HepG2 (cell line): ENCODE measurements at regions not wholly inside any gene's neighbourhood (a gene's known extent, or its start where the extent isn't known, plus 50 kb on each side); places are given as distances from the start of the nearest gene placed in this dataset.
A peak's percentile ranks its signal among the peaks of the same experiment; 100 is the strongest.

ENCODE experiments used
- CEBPG ChIP-seq: IDR thresholded peaks from 2 replicates; pipeline ENCODE4 v1.6.1; 2016
- FOXJ3 ChIP-seq: sonication (generic); formaldehyde crosslinking; IDR thresholded peaks from 2 replicates; pipeline ENCODE4 v1.4.0; 2020; ENCODE audit warnings: missing genetic modification reagents, mild to moderate bottlenecking, borderline replicate concordance
- FOXK1 ChIP-seq: sonication (generic); formaldehyde crosslinking; IDR thresholded peaks from 2 replicates; pipeline ENCODE4 v1.4.0; 2020; ENCODE audit warnings: low read depth, missing genetic modification reagents, borderline replicate concordance
- FOXP1 ChIP-seq, 2 experiments: fragments of 450-650 bp in 1 of 2; IDR thresholded peaks; 2 replicates each; pipeline ENCODE4 v1.6.1; 2017 to 2018; ENCODE audit warnings: antibody characterized with exemption in 1 of 2
- HNF4A ChIP-seq: sonication (generic); formaldehyde crosslinking; IDR thresholded peaks from 2 replicates; pipeline ENCODE4 v1.4.0; 2020; ENCODE audit warnings: missing genetic modification reagents
- IRF2 ChIP-seq: IDR thresholded peaks from 2 replicates; pipeline ENCODE4 v1.6.1; 2018; ENCODE audit warnings: missing genetic modification reagents, missing compliant biosample characterization
- KLF6 ChIP-seq: IDR thresholded peaks from 2 replicates; pipeline ENCODE4 v1.8.0; 2016; ENCODE audit warnings: missing biosample characterization, missing genetic modification reagents
- LCORL ChIP-seq, 2 experiments: fragments of 450-650 bp in 1 of 2; sonication (generic) in 1 of 2; formaldehyde crosslinking in 1 of 2; IDR thresholded peaks; 2 replicates each; pipeline versions ENCODE4 v1.5.0 to v1.6.1; 2017 to 2020; ENCODE audit warnings: antibody characterized with exemption in 1 of 2, missing genetic modification reagents in 1 of 2
- MEIS2 ChIP-seq: sonication (generic); formaldehyde crosslinking; IDR thresholded peaks from 2 replicates; pipeline ENCODE4 v1.9.0; 2021; ENCODE audit warnings: mild to moderate bottlenecking, missing genetic modification reagents
- MIXL1 ChIP-seq: IDR thresholded peaks from 2 replicates; pipeline ENCODE4 v1.6.1; 2016
- SMYD3 ChIP-seq: sonication (generic); formaldehyde crosslinking; IDR thresholded peaks from 2 replicates; pipeline ENCODE4 v1.8.1; 2023; ENCODE audit warnings: mild to moderate bottlenecking, missing genetic modification reagents
- SUZ12 ChIP-seq: fragments of 150-350 bp; IDR thresholded peaks from 2 replicates; pipeline ENCODE4 v1.6.1; 2014; ENCODE audit warnings: low read depth, low read length
- TBX2 ChIP-seq: sonication (generic); formaldehyde crosslinking; IDR thresholded peaks from 2 replicates; pipeline ENCODE4 v1.5.0; 2020; ENCODE audit warnings: missing genetic modification reagents, mild to moderate bottlenecking, borderline replicate concordance
- TEAD2 ChIP-seq: sonication (generic); formaldehyde crosslinking; IDR thresholded peaks from 2 replicates; pipeline ENCODE4 v1.9.0; 2021; ENCODE audit warnings: missing genetic modification reagents
- ZBTB3 ChIP-seq: sonication (generic); formaldehyde crosslinking; IDR thresholded peaks from 2 replicates; pipeline ENCODE4 v1.4.0; 2020; ENCODE audit warnings: low read depth, mild to moderate bottlenecking, moderate library complexity, missing genetic modification reagents, borderline replicate concordance
- ZFP36 ChIP-seq: fragments of 150-350 bp; IDR thresholded peaks from 2 replicates; pipeline ENCODE4 v1.6.1; 2018; ENCODE audit warnings: borderline replicate concordance, low read length, low read depth; ENCODE audit not compliant: partially characterized antibody
- ZNF205 ChIP-seq: IDR thresholded peaks from 2 replicates; pipeline ENCODE4 v1.6.1; 2018; ENCODE audit warnings: missing biosample characterization, missing genetic modification reagents
- ZNF329 ChIP-seq: sonication (generic); formaldehyde crosslinking; IDR thresholded peaks from 2 replicates; pipeline ENCODE4 v1.9.0; 2021; ENCODE audit warnings: low read depth, mild to moderate bottlenecking, missing genetic modification reagents
- ZNF331 ChIP-seq: sonication (generic); formaldehyde crosslinking; IDR thresholded peaks from 2 replicates; pipeline ENCODE4 v1.4.0; 2020; ENCODE audit warnings: missing genetic modification reagents
- TF ChIP-seq, protein P1 (sequence below): fragments of 450-650 bp; IDR thresholded peaks from 2 replicates; pipeline ENCODE4 v1.6.1; 2016
- TF ChIP-seq, protein P2 (sequence below): sonication (generic); formaldehyde crosslinking; IDR thresholded peaks from 2 replicates; pipeline ENCODE4 v1.4.0; 2020; ENCODE audit warnings: low read depth, missing genetic modification reagents
- TF ChIP-seq, protein P3 (sequence below): IDR thresholded peaks from 2 replicates; pipeline ENCODE4 v1.6.1; 2012; ENCODE audit warnings: inconsistent platforms
- TF ChIP-seq, protein P4 (sequence below): sonication (generic); formaldehyde crosslinking; IDR thresholded peaks from 2 replicates; pipeline ENCODE4 v1.4.0; 2020; ENCODE audit warnings: missing genetic modification reagents, mild to moderate bottlenecking, borderline replicate concordance

DNA sequence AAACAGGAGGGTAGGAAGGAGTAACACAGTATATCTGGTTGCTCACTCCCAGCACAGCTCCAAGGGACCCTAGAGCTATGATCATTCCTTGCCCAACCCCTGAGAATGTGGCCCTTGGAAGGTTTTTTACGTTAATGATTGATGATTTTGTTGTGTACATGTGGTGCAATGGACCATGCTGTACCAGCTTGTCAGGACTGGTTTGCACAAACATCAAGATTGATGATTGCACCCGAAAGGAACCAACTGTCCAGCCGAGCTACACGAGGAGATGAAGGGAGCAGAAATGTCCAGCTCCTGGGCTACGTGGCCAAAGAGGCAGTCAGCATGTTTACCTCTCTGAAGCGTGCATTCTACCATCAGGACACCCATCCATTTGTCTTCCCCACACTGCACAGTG is 83.2 kb upstream of the USP9X start (continued):
- TF ChIP-seq, protein P1, sequence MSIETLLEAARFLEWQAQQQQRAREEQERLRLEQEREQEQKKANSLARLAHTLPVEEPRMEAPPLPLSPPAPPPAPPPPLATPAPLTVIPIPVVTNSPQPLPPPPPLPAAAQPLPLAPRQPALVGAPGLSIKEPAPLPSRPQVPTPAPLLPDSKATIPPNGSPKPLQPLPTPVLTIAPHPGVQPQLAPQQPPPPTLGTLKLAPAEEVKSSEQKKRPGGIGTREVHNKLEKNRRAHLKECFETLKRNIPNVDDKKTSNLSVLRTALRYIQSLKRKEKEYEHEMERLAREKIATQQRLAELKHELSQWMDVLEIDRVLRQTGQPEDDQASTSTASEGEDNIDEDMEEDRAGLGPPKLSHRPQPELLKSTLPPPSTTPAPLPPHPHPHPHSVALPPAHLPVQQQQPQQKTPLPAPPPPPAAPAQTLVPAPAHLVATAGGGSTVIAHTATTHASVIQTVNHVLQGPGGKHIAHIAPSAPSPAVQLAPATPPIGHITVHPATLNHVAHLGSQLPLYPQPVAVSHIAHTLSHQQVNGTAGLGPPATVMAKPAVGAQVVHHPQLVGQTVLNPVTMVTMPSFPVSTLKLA: peak; percentile 29; the same call in 1 of the 2 replicates
- no peak for TF ChIP-seq TEAD2 (CRISPR knock-in tag)
- no peak for TF ChIP-seq SMYD3 (CRISPR knock-in tag)
- TF ChIP-seq MIXL1 (CRISPR knock-in tag): 0 out of 2 replicates have a peak, but pooled peaks have one; percentile 19
- no peak for TF ChIP-seq ZFP36
- TF ChIP-seq FOXP1 (IDR thresholded peaks at IDR 0.05): no peak
- peak; percentile 66 for TF ChIP-seq FOXP1 (CRISPR knock-in tag; IDR thresholded peaks at IDR 0.05)
- TF ChIP-seq, protein P2, sequence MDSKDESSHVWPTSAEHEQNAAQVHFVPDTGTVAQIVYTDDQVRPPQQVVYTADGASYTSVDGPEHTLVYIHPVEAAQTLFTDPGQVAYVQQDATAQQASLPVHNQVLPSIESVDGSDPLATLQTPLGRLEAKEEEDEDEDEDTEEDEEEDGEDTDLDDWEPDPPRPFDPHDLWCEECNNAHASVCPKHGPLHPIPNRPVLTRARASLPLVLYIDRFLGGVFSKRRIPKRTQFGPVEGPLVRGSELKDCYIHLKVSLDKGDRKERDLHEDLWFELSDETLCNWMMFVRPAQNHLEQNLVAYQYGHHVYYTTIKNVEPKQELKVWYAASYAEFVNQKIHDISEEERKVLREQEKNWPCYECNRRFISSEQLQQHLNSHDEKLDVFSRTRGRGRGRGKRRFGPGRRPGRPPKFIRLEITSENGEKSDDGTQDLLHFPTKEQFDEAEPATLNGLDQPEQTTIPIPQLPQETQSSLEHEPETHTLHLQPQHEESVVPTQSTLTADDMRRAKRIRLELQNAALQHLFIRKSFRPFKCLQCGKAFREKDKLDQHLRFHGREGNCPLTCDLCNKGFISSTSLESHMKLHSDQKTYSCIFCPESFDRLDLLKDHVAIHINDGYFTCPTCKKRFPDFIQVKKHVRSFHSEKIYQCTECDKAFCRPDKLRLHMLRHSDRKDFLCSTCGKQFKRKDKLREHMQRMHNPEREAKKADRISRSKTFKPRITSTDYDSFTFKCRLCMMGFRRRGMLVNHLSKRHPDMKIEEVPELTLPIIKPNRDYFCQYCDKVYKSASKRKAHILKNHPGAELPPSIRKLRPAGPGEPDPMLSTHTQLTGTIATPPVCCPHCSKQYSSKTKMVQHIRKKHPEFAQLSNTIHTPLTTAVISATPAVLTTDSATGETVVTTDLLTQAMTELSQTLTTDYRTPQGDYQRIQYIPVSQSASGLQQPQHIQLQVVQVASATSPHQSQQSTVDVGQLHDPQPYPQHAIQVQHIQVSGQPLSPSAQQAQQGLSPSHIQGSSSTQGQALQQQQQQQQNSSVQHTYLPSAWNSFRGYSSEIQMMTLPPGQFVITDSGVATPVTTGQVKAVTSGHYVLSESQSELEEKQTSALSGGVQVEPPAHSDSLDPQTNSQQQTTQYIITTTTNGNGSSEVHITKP (CRISPR knock-in tag): 0 out of 2 replicates have a peak, but pooled peaks have one; percentile 50
- 0 out of 2 replicates have a peak, but pooled peaks have one; percentile 70 for TF ChIP-seq ZBTB3 (CRISPR knock-in tag)
- TF ChIP-seq ZNF331 (CRISPR knock-in tag): peak; percentile 11; the same call in 1 of the 2 replicates
- TF ChIP-seq, protein P3, sequence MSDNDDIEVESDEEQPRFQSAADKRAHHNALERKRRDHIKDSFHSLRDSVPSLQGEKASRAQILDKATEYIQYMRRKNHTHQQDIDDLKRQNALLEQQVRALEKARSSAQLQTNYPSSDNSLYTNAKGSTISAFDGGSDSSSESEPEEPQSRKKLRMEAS: peak; percentile 71; the same call in 1 of the 2 replicates
- TF ChIP-seq ZNF329 (CRISPR knock-in tag): no peak
- TF ChIP-seq HNF4A (CRISPR knock-in tag): peak; percentile 25; the same call in 1 of the 2 replicates
- no peak for TF ChIP-seq SUZ12
- TF ChIP-seq, protein P4, sequence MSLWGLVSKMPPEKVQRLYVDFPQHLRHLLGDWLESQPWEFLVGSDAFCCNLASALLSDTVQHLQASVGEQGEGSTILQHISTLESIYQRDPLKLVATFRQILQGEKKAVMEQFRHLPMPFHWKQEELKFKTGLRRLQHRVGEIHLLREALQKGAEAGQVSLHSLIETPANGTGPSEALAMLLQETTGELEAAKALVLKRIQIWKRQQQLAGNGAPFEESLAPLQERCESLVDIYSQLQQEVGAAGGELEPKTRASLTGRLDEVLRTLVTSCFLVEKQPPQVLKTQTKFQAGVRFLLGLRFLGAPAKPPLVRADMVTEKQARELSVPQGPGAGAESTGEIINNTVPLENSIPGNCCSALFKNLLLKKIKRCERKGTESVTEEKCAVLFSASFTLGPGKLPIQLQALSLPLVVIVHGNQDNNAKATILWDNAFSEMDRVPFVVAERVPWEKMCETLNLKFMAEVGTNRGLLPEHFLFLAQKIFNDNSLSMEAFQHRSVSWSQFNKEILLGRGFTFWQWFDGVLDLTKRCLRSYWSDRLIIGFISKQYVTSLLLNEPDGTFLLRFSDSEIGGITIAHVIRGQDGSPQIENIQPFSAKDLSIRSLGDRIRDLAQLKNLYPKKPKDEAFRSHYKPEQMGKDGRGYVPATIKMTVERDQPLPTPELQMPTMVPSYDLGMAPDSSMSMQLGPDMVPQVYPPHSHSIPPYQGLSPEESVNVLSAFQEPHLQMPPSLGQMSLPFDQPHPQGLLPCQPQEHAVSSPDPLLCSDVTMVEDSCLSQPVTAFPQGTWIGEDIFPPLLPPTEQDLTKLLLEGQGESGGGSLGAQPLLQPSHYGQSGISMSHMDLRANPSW (CRISPR knock-in tag): no peak
- TF ChIP-seq IRF2 (CRISPR knock-in tag): 0 out of 2 replicates have a peak, but pooled peaks have one; percentile 8
- TF ChIP-seq ZNF205 (CRISPR knock-in tag): no peak
- TF ChIP-seq TBX2 (CRISPR knock-in tag): 0 out of 2 replicates have a peak, but pooled peaks have one; percentile 27
- peak; percentile 72 for TF ChIP-seq CEBPG
- 0 out of 2 replicates have a peak, but pooled peaks have one; percentile 11 for TF ChIP-seq FOXJ3 (CRISPR knock-in tag)
- TF ChIP-seq MEIS2 (CRISPR knock-in tag): peak; percentile 88
- 0 out of 2 replicates have a peak, but pooled peaks have one; percentile 39 for TF ChIP-seq FOXK1 (CRISPR knock-in tag)
- 0 out of 2 replicates have a peak, but pooled peaks have one; percentile 12 for TF ChIP-seq KLF6 (CRISPR knock-in tag)
- no peak for TF ChIP-seq LCORL (IDR thresholded peaks at IDR 0.05)
- 0 out of 2 replicates have a peak, but pooled peaks have one; percentile 15 for TF ChIP-seq LCORL (CRISPR knock-in tag; IDR thresholded peaks at IDR 0.05)
